ENCODE measurements at regions not wholly inside any gene's neighbourhood (a gene's known extent, or its start where the extent isn't known, plus 50 kb on each side); places are given as distances from the start of the nearest gene placed in this dataset.

DNA sequence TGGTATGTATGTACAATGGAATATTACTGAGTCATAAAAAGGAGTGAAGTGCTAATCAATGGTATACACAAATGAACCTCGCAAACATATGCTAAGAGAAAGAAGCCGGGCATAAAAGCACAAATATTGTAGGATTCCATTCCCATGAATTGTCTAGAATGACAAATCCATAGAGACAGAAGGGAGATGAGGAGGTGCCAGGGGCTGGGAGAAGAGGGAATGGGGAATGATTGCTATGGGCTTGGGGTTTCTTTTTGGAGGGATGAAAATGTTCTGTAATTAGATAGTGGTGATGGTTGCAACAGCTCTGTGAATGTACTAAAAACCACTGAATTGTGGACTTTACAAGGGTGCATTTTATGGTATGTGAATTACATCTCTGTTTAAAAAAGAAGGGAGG, 73.5 kb downstream of the GLI2 start:
- no peak for DNase-seq (ENCODE audit: low spot score)

DNA sequence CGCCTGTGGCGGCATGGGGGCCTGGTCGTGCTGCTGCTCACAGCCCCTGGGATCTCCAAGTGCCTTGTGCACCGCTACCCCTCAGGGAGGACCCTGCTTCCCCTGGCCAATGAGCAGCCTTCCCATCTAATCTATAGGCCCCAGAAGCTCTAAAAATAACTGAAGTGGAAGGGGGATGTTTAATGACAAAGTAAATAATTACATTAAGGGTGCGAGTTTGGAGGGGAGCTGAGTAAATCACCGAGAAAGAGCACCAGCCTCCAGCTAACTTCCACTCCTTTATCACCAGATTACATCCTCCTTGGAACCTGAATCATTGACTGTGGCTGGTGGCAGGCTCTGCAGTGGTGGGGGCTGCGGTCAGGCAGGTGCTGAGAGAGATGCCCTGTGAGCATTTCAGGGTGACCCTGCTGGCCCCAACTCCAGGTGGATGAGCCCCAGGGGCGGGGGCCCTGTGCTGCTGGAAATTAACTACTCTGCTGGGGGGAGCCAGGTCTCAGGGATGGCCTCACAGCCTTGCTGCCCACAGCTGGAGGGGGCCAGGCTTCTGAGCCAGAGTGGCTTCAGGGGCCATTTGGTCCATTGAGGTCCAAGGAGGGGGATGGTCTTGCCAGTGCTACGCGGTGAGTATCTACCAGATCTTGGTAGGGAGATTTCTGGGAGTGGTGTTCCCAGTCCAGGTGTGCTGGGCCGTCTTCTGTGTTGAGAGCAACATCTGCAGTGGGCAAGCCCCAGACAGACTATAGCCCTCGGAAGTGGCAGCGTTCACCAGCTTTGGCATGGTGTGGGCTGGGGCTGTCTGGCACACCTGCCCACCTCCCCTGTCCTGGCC, 74.2 kb downstream of the GLI2 start:
- DNase-seq (ENCODE audit: low spot score): no peak

DNA sequence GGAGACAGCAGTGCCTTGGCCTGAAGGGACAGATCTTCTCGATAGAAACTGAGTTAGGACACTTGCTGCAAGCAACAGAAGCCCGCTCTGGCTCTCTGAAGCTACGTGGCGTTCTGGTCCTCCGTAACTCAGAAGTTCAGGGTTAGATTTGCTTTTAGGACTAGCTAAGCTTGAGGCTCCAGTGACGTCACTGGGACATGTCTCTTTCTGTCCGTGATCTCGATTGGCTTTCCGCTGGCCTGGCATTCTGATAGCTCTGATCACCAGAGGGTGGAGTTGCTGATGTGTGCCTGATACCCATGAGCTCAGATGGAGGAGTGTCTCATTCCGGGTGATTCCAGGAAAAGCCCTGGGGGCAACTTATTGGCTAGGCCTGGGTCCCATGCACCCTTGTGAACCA, 75.0 kb downstream of the GLI2 start:
- DNase-seq (ENCODE audit: low spot score): no peak

GRCh38 chr2:120812866-120813265, 77.2 kb downstream of the GLI2 start:
- no peak for DNase-seq (ENCODE audit: low spot score)

GRCh38 chr2:120814352-120814751, 78.7 kb downstream of the GLI2 start:
- no peak for DNase-seq (ENCODE audit: low spot score)

GRCh38 chr2:120815292-120815691, 79.6 kb downstream of the GLI2 start:
- DNase-seq (ENCODE audit: low spot score): no peak

DNA sequence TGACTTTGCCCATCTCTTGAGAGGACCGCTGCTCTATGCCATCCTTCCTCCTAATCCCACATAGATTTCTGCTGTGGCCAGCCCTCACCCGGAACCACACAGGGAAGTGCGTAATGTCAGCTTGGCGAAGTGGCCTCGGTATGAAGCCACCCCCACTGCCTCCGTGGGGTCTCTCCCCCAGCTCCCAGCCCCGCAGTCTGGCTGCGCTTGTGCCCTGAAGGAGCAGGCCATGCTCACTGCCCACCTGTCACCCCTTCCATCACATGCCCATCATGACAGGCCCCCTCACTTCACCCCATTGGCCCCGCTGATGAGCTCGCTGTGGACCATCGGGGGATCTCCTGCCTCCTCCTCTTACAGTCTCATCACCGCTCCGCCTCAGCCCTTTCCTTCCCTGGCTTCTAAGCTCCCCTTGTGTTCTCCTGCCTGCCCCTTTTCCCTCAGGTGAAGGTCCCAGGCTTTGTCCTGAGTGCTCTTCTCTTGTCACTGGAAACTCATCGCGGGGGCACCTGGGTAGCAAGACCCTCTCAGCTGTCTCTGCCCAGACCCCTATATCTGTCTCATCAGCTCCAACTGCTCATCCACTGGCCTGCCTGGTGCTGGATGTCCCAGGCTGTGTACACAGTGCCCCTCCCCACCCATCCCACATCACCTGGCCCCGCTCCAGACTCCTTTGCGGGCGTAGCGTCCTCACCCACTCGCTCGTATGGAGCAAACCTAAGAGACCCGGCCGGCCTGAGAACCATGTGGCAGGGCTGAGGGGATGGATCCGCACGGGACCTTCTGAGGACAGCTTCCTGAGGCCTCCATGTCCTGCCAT, 81.7 kb downstream of the GLI2 start:
- DNase-seq (ENCODE audit: low spot score): no peak

GRCh38 chr2:120817956-120818325, 82.3 kb downstream of the GLI2 start:
- DNase-seq (ENCODE audit: low spot score): no peak

GRCh38 chr2:120818441-120818920, 82.8 kb downstream of the GLI2 start:
- peak; percentile 97 for DNase-seq (ENCODE audit: low spot score)

DNA sequence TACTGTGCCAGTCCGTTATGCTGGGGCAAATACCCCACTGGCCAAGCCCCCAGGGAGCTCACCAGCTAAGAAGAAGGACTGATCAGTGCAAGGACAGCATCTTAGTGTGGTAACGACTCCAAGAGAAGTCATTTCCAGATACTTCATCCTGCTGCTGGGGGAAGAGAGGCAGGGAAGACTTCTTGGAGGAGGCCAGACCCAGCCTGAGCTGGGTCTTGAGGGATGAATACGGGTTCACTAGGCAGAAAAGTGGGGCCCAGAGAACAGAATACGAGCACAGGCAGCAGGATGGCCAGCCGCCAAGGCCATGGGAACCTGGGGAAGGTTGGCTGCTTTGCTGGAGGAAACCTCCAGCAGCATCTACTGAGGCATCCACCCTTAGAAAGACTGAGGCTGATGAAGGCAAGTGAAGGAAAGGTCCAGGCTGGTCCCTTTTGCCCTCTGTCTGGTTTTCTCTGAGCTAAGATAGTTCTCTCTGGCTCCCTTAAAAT, 84.1 kb downstream of the GLI2 start:
- DNase-seq (ENCODE audit: low spot score): no peak

DNA sequence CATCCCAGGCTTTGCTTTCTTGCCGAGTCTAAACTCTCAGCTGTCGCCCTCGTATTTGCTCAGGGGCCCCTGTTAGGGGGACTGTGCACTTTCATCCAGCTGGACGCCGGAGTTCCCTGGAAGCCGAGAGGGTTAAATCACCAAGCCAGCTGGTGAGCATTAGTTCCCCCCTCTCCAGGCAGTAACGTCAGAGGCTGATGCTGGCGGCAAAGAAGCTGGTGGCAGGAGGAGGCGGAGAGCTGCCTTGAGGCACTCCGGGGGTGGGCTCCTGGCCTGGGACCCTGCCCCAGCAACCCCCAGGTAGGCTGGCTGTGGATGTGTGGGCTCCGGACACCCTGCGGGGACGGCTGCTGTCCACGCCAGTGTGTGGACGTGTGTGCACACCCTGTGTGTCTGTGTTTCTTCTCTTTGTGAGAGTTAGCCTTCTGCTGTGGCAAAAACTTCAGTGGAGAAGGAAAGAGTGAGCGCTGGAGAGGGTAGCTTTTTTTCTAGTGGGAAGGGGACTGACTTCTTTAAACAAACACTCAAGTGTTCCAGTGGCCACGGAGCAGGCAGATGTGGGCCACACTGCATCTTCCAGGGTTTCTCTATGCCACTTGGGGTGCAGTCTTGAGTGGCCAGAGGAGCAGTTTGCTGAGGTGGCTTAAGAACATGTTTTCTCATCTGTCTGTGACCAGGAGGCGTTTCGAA, 84.7 kb downstream of the GLI2 start:
- no peak for DNase-seq (ENCODE audit: low spot score)

DNA sequence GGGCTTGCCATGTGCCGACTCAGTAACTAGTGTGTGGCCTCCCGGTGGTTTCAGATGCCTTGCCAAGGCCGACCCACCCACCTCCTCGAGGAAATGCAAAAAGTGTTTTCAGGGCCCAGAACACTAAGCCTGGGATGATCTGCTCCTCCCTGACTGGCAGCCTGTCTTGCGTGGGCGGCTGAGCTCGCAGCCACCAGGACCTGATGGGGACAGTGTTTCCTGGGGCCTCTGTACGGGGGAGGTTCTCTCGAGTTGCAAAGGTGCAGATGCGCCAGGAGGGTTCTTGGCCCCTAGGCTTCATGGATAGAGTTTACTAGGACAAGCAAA, 85.2 kb downstream of the GLI2 start:
- no peak for DNase-seq (ENCODE audit: low spot score)

DNA sequence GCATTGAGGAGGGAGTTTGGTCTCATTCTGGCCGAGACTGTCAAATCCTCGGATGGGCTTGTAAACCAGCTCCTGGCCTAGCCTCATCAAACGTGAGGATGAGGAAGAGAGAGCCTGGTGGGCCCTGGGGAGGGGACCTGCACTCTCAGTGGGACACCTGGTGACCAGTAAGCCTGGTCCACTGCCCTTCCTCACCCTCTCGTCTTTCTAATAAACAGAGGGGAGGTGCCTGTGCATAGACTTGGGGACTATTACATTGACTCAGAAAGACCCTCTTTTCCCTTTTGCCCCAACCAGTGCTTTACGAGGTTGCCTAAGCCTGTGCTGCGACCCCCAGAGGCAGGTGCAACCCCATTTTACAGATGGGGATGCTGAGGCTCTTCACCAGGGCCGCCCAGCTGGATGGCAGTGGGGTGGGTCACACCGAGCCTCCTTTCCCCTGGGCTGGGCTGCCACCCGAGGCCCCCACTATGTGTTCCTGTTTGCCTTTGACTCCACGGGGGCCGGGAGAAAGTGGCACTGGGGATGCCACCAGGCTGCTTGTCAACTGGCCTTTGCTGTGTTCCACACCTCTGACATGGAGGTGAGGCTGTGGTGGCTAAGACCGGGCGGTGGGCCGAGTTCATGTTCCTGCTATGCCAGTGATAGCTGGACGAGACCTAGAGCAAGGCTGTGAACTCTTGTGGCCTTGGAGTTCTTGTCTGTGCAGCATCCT, 85.9 kb downstream of the GLI2 start:
- no peak for DNase-seq (ENCODE audit: low spot score)

DNA sequence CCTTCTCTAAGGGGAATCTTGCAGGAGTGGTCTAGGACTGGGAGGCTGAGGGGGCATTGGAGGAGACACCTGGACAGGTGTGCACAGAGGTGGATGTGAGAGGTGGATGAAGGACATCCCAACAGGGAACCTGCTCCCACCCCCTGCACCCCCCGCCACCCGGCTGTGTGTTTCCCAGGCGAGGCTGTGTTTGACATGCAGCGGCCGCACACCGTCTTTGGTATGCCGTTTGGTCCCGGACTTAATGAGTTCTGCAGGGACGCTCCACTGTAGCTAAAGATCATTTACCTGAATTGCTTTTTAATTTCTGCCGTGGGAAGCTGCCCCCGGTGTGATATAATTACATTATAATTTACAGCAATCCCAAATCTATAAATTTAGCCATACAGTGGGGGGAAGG, 87.3 kb downstream of the GLI2 start:
- no peak for DNase-seq (ENCODE audit: low spot score)

DNA sequence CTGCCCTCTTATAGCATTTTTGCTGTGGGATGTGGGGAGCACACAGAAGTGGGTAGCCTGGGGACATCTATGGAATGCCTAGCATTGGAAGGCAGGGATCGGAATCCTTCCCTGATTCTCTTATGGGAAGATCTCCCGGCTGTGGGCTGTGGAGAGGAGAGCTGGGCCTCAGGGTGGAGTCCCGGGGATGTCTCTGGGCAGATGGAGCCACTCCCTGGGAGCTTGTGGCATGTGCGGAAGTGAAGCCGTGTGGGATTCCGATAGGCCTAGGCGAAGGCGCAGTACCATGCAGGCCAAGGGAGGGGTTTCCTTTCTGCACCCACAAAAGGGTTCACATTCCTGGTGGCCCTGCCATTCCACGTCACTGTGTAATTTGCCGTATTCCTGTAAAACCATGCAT, 87.9 kb downstream of the GLI2 start:
- no peak for DNase-seq (ENCODE audit: low spot score)

DNA sequence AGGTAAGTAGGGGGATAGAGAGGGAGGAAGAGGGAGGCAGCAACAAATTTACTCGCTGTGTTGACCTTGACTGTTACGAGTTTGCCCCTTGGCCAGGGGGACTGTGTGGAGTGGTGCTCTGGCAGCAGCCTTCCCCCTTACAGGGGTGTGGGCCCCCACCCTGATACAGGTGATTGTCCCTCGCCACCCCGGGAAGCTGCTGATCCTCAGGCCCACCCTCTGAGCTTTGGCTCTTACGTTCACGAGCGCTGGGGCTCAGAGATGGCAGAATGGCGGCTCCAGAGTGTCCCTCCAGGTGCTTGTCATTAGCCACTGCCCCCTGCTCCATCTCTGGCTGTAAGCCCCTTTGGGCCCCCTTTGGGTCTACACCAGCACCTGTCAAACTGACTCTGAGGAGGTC, 88.6 kb downstream of the GLI2 start:
- no peak for DNase-seq (ENCODE audit: low spot score)

DNA sequence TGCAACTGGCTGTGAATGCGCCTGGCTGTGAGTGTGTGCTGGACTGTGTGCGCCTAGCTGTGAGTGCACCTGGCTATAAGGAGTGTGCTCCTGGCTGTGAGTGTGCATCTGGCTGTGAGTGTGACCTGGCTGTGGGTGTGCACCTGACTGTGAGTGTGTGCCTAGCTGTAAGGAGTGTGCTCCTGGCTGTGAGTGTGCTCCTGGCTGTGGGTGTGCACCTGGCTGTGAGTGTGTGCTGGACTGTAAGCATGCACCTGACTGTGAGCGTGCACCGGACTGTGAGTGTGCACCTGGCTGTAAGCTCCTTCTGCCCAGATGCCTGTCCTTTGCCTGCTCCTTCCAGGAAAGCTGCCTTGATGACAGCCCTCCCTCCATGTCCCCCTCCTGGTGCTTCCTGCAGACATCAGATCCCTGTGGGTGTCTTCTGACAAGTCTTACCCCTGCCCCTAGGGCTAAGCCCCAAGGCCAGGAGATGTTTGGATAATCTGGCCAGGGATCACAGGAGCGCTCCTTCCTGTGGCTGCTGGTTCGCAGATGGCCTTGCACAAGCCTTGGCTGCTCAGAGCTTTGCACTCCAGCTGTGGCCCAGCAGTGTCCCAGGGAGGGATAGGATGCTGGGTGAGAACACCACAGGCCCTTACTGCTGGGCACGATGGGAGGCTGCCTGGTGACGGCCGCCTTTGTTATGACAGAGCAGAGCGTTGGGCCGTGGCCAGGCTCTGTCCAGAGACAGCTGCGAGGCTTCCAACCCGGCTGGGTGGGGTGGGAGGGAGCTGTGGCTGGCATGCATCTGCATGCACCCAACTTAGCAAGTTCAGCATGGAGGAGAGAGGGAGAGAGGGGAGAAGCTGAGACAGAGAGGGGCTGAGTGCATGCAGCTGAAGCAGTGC, 89.9 kb downstream of the GLI2 start:
- DNase-seq (ENCODE audit: low spot score): peak; percentile 97

GRCh38 chr2:120826260-120826648, 90.6 kb downstream of the GLI2 start:
- DNase-seq (ENCODE audit: low spot score): peak; percentile 34

GRCh38 chr2:120826716-120827410, 91.2 kb downstream of the GLI2 start:
- no peak for DNase-seq (ENCODE audit: low spot score)

DNA sequence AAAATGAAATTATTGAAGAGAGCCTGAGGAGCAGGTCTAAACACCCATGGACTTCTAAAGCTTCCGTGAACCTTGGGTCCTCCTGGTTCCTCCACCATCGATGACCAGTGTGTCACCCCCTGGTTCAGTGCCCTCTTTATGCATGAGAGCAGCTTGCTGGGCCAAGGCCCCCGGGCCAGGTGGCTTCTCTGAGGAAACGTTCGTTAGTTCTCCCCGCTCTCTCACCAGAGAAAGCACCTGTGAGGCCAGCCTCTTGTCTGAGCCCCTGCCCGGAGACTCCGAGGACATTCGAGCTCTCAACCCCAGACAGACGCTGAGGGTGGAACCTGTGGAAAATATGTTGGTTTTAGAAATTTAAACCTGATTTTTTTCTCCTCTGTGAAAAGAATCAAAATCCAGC, 92.4 kb downstream of the GLI2 start:
- DNase-seq (ENCODE audit: low spot score): no peak

Measured in hepatic stellate cell (primary cell).